Fibroblast of skin of back (primary cell): ENCODE measurements at regions not wholly inside any gene's neighbourhood (a gene's known extent, or its start where the extent isn't known, plus 50 kb on each side); places are given as distances from the start of the nearest gene placed in this dataset.

Source experiments
- DNase-seq: peaks from one replicate; pipeline ENCODE4 v3.0.0-alpha.2; 2013

GRCh38 chr2:49480520-49480919 lies 326.2 kb upstream of the FSHR start:
- no peak for DNase-seq

GRCh38 chr2:49465157-49465831 lies 311.0 kb upstream of the FSHR start:
- no peak for DNase-seq

- no peak for DNase-seq
These were observed 305.1 kb upstream of the FSHR start for GRCh38 chr2:49459314-49459993.

- DNase-seq = no peak
These were observed 289.7 kb upstream of the FSHR start for GRCh38 chr2:49444005-49444404.

- no peak for DNase-seq
These were observed 272.7 kb upstream of the FSHR start for GRCh38 chr2:49426996-49427395.

- no peak for DNase-seq
These were observed 261.9 kb upstream of the FSHR start for GRCh38 chr2:49416252-49416651.

GRCh38 chr2:49404108-49404507 lies 249.8 kb upstream of the FSHR start:
- DNase-seq = no peak

- no peak for DNase-seq
These were observed 249.3 kb upstream of the FSHR start for GRCh38 chr2:49403637-49404036.

- no peak for DNase-seq
These were observed 225.1 kb upstream of the FSHR start for GRCh38 chr2:49379406-49379805.

- DNase-seq = no peak
These were observed 216.9 kb upstream of the FSHR start for GRCh38 chr2:49371128-49371701.

GRCh38 chr2:49369650-49370049 lies 215.3 kb upstream of the FSHR start:
- no peak for DNase-seq

- DNase-seq = no peak
These were observed 214.8 kb upstream of the FSHR start for GRCh38 chr2:49369101-49369500.

GRCh38 chr2:49367003-49367402 lies 212.7 kb upstream of the FSHR start:
- DNase-seq = no peak

- no peak for DNase-seq
These were observed 206.1 kb upstream of the FSHR start for GRCh38 chr2:49360407-49360767.

- no peak for DNase-seq
These were observed 205.5 kb upstream of the FSHR start for GRCh38 chr2:49359721-49360406.

GRCh38 chr2:49355611-49356010 lies 201.3 kb upstream of the FSHR start:
- DNase-seq = no peak

GRCh38 chr2:49351560-49351959 lies 197.2 kb upstream of the FSHR start:
- DNase-seq = no peak

GRCh38 chr2:49343638-49344037 lies 189.3 kb upstream of the FSHR start:
- DNase-seq = no peak

GRCh38 chr2:49342156-49342555 lies 187.8 kb upstream of the FSHR start:
- DNase-seq = no peak

GRCh38 chr2:49335546-49335945 lies 181.2 kb upstream of the FSHR start:
- DNase-seq = no peak

GRCh38 chr2:49332415-49332814 lies 178.1 kb upstream of the FSHR start:
- no peak for DNase-seq

- no peak for DNase-seq
These were observed 164.2 kb upstream of the FSHR start for GRCh38 chr2:49318531-49318930.

GRCh38 chr2:49309461-49309860 lies 155.1 kb upstream of the FSHR start:
- no peak for DNase-seq

GRCh38 chr2:49306925-49307324 lies 152.6 kb upstream of the FSHR start:
- no peak for DNase-seq
